ENCODE measurements at regions not wholly inside any gene's neighbourhood (a gene's known extent, or its start where the extent isn't known, plus 50 kb on each side); places are given as distances from the start of the nearest gene placed in this dataset.
"Not testable (repeated sequence)": the region's sequence is repeated elsewhere in the genome, so short reads cannot be mapped to it uniquely, and the experiment has no call there.

DNA sequence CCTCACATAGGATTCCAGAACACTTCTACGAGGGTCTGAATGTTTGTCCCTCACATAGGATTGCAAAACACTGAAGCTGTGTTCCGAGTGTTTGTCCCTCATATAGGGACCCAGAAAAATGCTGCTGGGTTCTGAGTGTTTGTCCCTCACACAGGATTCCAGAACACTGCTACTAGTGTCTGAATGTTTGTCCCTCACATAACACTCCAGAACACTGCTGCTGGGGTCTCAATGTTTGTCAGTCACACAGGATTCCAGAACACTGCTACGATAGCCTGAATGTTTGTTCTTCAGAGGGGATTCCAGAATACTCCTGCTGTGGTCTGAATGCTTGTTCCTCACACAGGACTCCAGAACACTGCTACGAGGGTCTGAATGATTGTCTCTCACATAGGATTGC, 218.7 kb downstream of the FOXD4L6 start:
- Histone ChIP-seq H3K27me3 (ENCODE audit: control insufficient read depth, insufficient read depth, low read length) (peaks cover 94% of the 10 kb centered on the region), H3K4me3 (ENCODE audit: low read depth, low read length) (no peak overlapping the region), H3K9ac (ENCODE audit: low read depth, low read length) (no peak overlapping the region), H3K9me3 (ENCODE audit: control insufficient read depth, insufficient read depth, low read length) (peaks cover 77% of the 10 kb centered on the region), H3K4me1 (ENCODE audit: control insufficient read depth, insufficient read depth, low read length) (no peaks in the 10 kb centered on the region), H3K36me3 (ENCODE audit: control insufficient read depth, insufficient read depth, low read length) (no peaks in the 10 kb centered on the region)

GRCh38 chr9:40909111-40909510, 219.4 kb downstream of the FOXD4L6 start:
- not testable (repeated sequence) for H3K4me3 ChIP-seq (ENCODE audit: low read depth, low read length); H3K9ac ChIP-seq (ENCODE audit: low read depth, low read length); H3K4me1 ChIP-seq (ENCODE audit: control insufficient read depth, insufficient read depth, low read length); H3K36me3 ChIP-seq (ENCODE audit: control insufficient read depth, insufficient read depth, low read length)
- H3K27me3 ChIP-seq (ENCODE audit: control insufficient read depth, insufficient read depth, low read length) = peaks cover 94% of the 10 kb centered on the region
- H3K9me3 ChIP-seq (ENCODE audit: control insufficient read depth, insufficient read depth, low read length) = peaks cover 72% of the 10 kb centered on the region

DNA sequence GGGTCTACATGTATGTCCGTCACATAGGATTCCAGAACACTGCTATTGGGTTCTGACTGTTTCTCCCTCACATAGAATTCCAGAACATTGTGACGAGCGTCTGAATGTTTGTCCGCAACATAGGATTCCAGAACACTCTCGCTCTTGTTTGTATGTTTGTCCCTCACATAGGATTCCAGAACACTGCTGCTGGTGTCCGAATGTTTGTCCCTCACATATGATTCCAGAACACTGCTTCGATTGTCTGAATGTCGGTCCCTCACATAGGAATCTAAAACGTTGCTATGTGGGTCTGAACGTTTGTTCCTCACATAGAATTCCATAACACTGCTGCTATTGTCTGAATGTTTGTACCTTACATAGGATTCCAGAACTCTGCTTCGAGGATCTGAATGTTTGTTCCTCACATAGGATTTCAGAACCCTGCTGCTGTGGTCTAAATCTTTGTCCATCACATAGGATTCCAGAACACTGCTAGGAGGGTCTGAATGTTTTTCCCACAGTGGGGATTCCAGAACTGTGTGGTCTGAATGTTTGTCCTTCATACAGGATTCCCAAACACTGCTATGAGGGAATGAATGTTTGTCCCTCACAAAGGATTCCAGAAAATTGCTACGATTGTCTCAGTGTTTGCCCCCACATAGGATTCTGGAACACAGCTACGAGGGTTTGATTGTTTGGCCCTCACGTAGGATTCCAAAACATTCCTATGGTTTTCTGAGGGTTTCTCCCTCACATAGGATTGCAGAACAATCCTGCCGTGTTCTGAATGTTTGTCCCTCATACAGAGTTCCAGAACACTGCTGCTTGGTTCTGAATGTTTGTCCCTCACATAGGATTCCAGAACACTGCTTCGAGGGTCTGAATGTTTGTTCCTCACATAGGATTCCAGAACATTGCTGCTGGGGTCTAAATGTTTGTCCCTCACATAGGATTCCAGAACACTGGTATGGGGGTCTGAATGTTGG, 220.5 kb downstream of the FOXD4L6 start:
- Histone ChIP-seq H3K9me3 (ENCODE audit: control insufficient read depth, insufficient read depth, low read length) (peaks cover 60% of the 10 kb centered on the region), H3K27me3 (ENCODE audit: control insufficient read depth, insufficient read depth, low read length) (peaks cover 86% of the 10 kb centered on the region), H3K4me3 (ENCODE audit: low read depth, low read length) (peak overlapping the region; percentile 18), H3K9ac (ENCODE audit: low read depth, low read length) (no peak overlapping the region), H3K36me3 (ENCODE audit: control insufficient read depth, insufficient read depth, low read length) (no peaks in the 10 kb centered on the region), H3K4me1 (ENCODE audit: control insufficient read depth, insufficient read depth, low read length) (no peaks in the 10 kb centered on the region)

GRCh38 chr9:40906879-40907278, 221.6 kb downstream of the FOXD4L6 start:
- H3K9ac ChIP-seq (ENCODE audit: low read depth, low read length); H3K4me3 ChIP-seq (ENCODE audit: low read depth, low read length); H3K4me1 ChIP-seq (ENCODE audit: control insufficient read depth, insufficient read depth, low read length); H3K36me3 ChIP-seq (ENCODE audit: control insufficient read depth, insufficient read depth, low read length): not testable (repeated sequence)
- peaks cover 50% of the 10 kb centered on the region for H3K9me3 ChIP-seq (ENCODE audit: control insufficient read depth, insufficient read depth, low read length)
- H3K27me3 ChIP-seq (ENCODE audit: control insufficient read depth, insufficient read depth, low read length) = peaks cover 79% of the 10 kb centered on the region

DNA sequence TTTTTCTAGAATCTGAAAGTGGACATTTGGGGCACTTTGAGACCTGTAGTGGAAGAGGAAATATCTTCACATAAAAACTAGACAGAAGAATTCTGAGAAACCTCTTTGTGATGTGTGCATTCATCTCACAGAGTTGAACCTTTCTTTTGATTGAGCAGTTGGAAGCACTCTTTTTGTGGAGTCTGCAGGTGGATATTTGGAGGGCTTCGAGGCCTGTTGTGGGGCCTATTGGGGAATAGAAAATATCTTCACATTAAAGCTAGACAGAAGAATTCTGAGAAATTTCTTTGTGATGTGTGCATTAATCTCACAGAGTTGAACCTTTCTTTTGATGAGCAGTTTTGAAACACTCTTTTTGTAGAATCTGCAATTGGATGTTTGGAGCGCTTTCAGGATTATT, 236.2 kb downstream of the FOXD4L6 start:
- peaks cover 61% of the 10 kb centered on the region for H3K27me3 ChIP-seq (ENCODE audit: control insufficient read depth, insufficient read depth, low read length)
- not testable (repeated sequence) for H3K9me3 ChIP-seq (ENCODE audit: control insufficient read depth, insufficient read depth, low read length); H3K4me3 ChIP-seq (ENCODE audit: low read depth, low read length); H3K9ac ChIP-seq (ENCODE audit: low read depth, low read length); H3K36me3 ChIP-seq (ENCODE audit: control insufficient read depth, insufficient read depth, low read length); H3K4me1 ChIP-seq (ENCODE audit: control insufficient read depth, insufficient read depth, low read length)

DNA sequence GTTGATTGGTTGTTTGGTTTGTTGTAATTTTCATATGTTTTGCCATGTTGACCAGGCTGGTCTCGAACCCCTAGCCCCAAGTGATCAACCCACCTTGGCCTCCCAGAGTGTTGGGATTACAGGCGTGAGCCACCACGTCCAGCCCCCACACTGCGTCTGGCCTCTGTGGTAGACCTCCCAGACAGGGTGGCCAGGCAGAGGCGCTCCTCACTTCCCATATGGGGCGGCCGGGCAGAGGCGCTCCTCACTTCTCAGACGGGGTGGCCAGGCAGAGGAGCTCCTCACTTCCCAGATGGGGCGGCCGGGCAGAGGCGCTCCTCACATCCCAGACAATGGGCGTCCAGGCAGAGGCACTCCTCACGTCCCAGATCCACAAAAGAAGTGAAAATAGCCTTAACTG, 242.6 kb downstream of the FOXD4L6 start:
- peaks cover 46% of the 10 kb centered on the region for H3K27me3 ChIP-seq (ENCODE audit: control insufficient read depth, insufficient read depth, low read length)
- not testable (repeated sequence) for H3K4me3 ChIP-seq (ENCODE audit: low read depth, low read length); H3K4me1 ChIP-seq (ENCODE audit: control insufficient read depth, insufficient read depth, low read length)

GRCh38 chr9:40884902-40885490, 243.5 kb downstream of the FOXD4L6 start:
- H3K9ac ChIP-seq (ENCODE audit: low read depth, low read length); H3K4me3 ChIP-seq (ENCODE audit: low read depth, low read length); H3K36me3 ChIP-seq (ENCODE audit: control insufficient read depth, insufficient read depth, low read length); H3K4me1 ChIP-seq (ENCODE audit: control insufficient read depth, insufficient read depth, low read length): not testable (repeated sequence)
- H3K9me3 ChIP-seq (ENCODE audit: control insufficient read depth, insufficient read depth, low read length) = peaks cover 16% of the 10 kb centered on the region
- peaks cover 49% of the 10 kb centered on the region for H3K27me3 ChIP-seq (ENCODE audit: control insufficient read depth, insufficient read depth, low read length)

More for the DNA sequence above, 242.6 kb downstream of the FOXD4L6 start:
- not testable (repeated sequence) for H3K36me3 ChIP-seq (ENCODE audit: control insufficient read depth, insufficient read depth, low read length); H3K9ac ChIP-seq (ENCODE audit: low read depth, low read length)
- H3K9me3 ChIP-seq (ENCODE audit: control insufficient read depth, insufficient read depth, low read length) = peaks cover 16% of the 10 kb centered on the region

GRCh38 chr9:40884072-40884901, 244.2 kb downstream of the FOXD4L6 start:
- Histone ChIP-seq H3K9ac (ENCODE audit: low read depth, low read length) (no peak overlapping the region), H3K36me3 (ENCODE audit: control insufficient read depth, insufficient read depth, low read length) (peaks cover 5% of the 10 kb centered on the region), H3K4me3 (ENCODE audit: low read depth, low read length) (no peak overlapping the region), H3K9me3 (ENCODE audit: control insufficient read depth, insufficient read depth, low read length) (peaks cover 18% of the 10 kb centered on the region), H3K27me3 (ENCODE audit: control insufficient read depth, insufficient read depth, low read length) (peaks cover 46% of the 10 kb centered on the region), H3K4me1 (ENCODE audit: control insufficient read depth, insufficient read depth, low read length) (no peaks in the 10 kb centered on the region)

GRCh38 chr9:40883423-40884071, 244.9 kb downstream of the FOXD4L6 start:
- peaks cover 46% of the 10 kb centered on the region for H3K27me3 ChIP-seq (ENCODE audit: control insufficient read depth, insufficient read depth, low read length)

GRCh38 chr9:40873753-40874295, 254.7 kb downstream of the FOXD4L6 start:
- H3K9ac ChIP-seq (ENCODE audit: low read depth, low read length) = not testable (repeated sequence)
- H3K27me3 ChIP-seq (ENCODE audit: control insufficient read depth, insufficient read depth, low read length) = peaks cover 45% of the 10 kb centered on the region

More at GRCh38 chr9:40883423-40884071, 244.9 kb downstream of the FOXD4L6 start:
- H3K4me1 ChIP-seq (ENCODE audit: control insufficient read depth, insufficient read depth, low read length); H3K4me3 ChIP-seq (ENCODE audit: low read depth, low read length); H3K9ac ChIP-seq (ENCODE audit: low read depth, low read length); H3K36me3 ChIP-seq (ENCODE audit: control insufficient read depth, insufficient read depth, low read length): not testable (repeated sequence)
- H3K9me3 ChIP-seq (ENCODE audit: control insufficient read depth, insufficient read depth, low read length) = peaks cover 18% of the 10 kb centered on the region

GRCh38 chr9:40868437-40868836, 260.0 kb downstream of the FOXD4L6 start:
- not testable (repeated sequence) for H3K4me3 ChIP-seq (ENCODE audit: low read depth, low read length); H3K36me3 ChIP-seq (ENCODE audit: control insufficient read depth, insufficient read depth, low read length); H3K9ac ChIP-seq (ENCODE audit: low read depth, low read length); H3K9me3 ChIP-seq (ENCODE audit: control insufficient read depth, insufficient read depth, low read length); H3K4me1 ChIP-seq (ENCODE audit: control insufficient read depth, insufficient read depth, low read length)
- peaks cover 55% of the 10 kb centered on the region for H3K27me3 ChIP-seq (ENCODE audit: control insufficient read depth, insufficient read depth, low read length)

More at GRCh38 chr9:40873753-40874295, 254.7 kb downstream of the FOXD4L6 start:
- not testable (repeated sequence) for H3K4me3 ChIP-seq (ENCODE audit: low read depth, low read length); H3K9me3 ChIP-seq (ENCODE audit: control insufficient read depth, insufficient read depth, low read length); H3K4me1 ChIP-seq (ENCODE audit: control insufficient read depth, insufficient read depth, low read length); H3K36me3 ChIP-seq (ENCODE audit: control insufficient read depth, insufficient read depth, low read length)

Measured in iPS-15b (cell line).